GM18867 (cell line): ENCODE measurements at regions not wholly inside any gene's neighbourhood (a gene's known extent, or its start where the extent isn't known, plus 50 kb on each side); places are given as distances from the start of the nearest gene placed in this dataset.

Experiments
- ATAC-seq: cut with Tn5 transposase; IDR thresholded peaks from one replicate; pipeline ENCODE4 v1.9.1; 2021; ENCODE audit warnings: mild to moderate bottlenecking, moderate library complexity; ENCODE audit not compliant: unreplicated experiment

GRCh38 chr18:28712172-28712571 is 535.2 kb upstream of the CDH2 start:
- ATAC-seq, result no peak

GRCh38 chr18:28711096-28711495 is 534.2 kb upstream of the CDH2 start:
- no peak for ATAC-seq

GRCh38 chr18:28707006-28707405 is 530.1 kb upstream of the CDH2 start:
- ATAC-seq, result no peak

DNA sequence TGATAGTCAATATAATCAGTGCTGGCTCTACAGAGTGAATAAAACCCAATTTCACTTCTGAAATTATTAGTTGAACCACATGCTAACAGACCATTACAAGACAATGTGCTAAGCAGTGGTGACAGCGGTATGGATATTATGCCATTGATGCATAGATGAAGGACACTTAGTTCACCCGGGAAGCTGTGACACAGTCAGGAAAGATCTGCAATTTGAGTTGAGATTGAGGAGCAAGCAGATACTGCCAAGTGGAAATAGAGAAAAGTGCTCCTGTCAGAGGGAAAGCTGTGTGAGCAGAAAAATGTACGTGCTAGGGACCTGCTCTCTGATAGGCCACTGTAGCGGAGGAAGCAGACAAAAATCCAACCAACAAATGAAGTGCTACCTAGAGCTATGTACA is 529.5 kb upstream of the CDH2 start:
- ATAC-seq, result no peak

GRCh38 chr18:28705482-28705881 is 528.6 kb upstream of the CDH2 start:
- no peak for ATAC-seq

DNA sequence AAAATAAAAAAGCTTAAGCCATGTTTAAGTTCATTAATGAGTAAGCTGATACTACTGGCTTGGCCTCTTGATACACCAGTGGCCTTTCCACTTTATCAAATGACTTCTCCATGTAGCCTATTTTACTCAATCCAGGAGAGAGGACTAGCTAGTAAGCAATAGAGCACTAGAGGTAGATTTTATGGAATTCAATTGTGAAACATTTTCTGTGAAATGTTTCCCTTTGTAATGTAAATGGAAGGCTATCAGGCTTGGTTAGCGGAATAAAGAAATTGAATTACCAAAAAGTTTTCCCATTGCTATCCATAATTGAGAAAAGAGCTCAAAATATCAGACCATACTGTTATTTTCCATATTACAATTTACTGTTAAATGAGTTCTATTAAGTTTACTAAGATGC is 515.4 kb upstream of the CDH2 start:
- ATAC-seq, result no peak

DNA sequence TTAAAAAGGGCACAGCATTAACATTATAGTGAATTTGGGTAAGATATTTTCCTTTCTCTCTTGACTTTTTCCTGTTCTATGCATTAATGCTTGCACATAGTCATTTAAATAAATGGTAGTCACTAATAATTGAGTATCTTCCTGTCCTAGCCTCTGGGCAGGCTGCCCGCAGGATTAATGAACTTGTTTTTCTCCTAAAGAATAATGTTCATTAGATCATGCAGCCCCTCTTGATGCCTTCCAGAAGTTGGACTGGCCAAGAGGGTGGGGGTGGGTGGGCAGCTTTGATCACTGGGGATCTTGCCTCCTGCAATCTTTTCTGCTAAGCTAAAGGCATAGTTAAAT is 514.5 kb upstream of the CDH2 start:
- ATAC-seq, result no peak

GRCh38 chr18:28690836-28691495 is 514.0 kb upstream of the CDH2 start:
- no peak for ATAC-seq

- ATAC-seq, result no peak
Measured at GRCh38 chr18:28690100-28690499, 513.2 kb upstream of the CDH2 start.

GRCh38 chr18:28689588-28689987 is 512.7 kb upstream of the CDH2 start:
- no peak for ATAC-seq

DNA sequence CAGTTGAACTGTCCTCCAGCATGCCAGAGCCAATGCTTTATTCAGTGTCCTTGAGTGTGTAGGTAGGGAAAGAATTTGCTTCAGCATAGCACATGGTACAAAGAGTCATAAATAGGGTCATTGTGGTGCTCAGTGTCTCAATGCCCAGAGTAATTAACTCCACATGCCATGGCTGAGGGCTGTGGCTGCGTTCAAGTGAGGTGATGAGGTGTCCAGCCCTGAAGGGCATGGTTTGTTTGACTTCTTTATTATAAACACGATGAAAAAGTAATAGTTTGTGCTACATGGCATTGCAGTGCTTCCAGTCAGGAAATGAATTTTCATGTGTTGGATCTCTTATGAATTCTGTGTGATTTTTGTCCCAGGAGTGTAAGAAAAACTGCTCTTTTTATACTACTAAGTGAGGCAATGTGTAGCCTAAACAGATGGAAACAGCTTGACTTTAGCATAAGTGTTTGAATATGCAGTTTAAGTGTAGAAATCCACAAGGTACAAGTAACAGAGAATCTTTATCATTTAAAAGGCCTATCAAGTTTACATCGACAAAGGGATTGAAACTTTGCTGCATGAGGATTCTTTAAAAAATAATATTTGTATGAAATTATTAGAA is 507.9 kb upstream of the CDH2 start:
- no peak for ATAC-seq

DNA sequence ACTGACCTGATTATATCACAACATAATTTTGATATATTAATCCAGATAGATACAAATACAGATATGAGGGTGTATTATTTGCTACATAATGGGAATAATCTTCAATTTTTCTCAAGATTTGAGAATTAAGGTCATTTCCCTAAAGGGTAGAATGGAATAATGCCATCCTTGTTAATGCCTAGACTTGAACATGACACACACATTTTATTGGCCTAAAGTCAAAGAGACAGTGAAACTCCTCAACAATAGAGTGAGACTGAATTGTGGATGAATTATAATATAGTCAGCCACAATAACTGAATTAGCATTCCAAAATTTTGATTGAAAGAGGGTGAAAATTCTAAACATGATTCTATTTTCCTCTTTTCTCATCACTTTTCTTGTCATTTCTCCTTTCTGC is 506.0 kb upstream of the CDH2 start:
- no peak for ATAC-seq

GRCh38 chr18:28669165-28669564 is 492.2 kb upstream of the CDH2 start:
- no peak for ATAC-seq

DNA sequence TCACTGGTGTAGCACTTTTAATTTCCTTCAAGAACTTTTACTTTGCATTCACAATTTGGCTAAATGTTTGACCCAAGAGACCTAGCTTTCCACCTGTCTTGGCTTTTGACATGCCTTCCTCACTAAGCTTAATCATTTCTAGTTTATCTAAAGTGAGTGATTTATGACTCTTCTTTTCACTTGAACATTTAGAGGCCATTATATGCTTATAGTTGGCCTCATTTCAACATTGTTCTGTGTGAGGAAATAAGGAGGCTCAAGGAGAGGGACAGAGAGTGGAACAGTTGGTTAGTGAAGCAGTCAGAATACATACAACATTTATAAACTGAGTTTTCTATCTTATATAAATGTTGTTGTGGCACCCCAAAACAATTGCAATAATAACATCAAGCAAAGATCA is 489.3 kb upstream of the CDH2 start:
- no peak for ATAC-seq

GRCh38 chr18:28657961-28658360 is 481.0 kb upstream of the CDH2 start:
- ATAC-seq, result no peak

- ATAC-seq, result no peak
Measured at GRCh38 chr18:28652654-28653053, 475.7 kb upstream of the CDH2 start.

- no peak for ATAC-seq
Measured at GRCh38 chr18:28651298-28651697, 474.4 kb upstream of the CDH2 start.

DNA sequence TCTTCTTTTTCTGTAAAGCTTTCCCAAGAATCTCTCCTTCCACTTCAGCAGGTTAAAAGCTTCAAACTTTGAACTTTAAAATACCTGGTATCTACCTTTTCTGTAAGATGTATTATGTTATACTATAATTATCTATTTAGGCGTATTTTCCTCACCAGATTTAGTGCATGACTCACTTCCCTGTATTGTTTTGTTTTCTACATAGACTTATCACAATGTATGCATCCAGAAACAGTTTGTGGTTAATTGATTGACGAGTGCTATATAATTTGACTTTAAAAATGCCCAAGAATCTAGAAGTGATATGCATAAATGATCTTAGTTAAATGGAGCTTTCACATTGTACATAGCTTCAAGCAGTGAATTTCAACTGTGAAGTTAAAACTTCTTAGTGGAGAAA is 473.9 kb upstream of the CDH2 start:
- ATAC-seq, result no peak

- ATAC-seq, result no peak
Measured at GRCh38 chr18:28647961-28648360, 471.0 kb upstream of the CDH2 start.

DNA sequence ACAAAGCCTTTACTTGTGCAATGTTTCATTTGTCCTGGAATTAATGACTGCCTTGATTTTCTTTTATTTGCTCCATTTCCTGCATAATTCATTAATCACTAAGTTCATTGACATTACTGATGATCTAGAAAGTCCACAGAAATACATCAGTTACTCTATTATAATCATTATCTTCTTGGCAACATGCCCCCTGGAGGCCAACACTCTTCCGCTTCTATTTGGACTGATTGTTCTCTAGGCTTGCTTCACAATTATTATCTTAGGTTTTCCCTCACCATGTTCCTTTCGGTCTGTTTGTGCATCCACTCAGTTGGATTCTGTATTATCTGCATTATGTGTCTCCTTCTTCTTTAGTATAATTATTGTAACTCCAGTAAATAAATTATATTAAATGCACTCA is 461.0 kb upstream of the CDH2 start:
- ATAC-seq, result no peak

- ATAC-seq, result no peak
Measured at GRCh38 chr18:28635530-28635929, 458.6 kb upstream of the CDH2 start.

GRCh38 chr18:28626756-28627155 is 449.8 kb upstream of the CDH2 start:
- no peak for ATAC-seq

DNA sequence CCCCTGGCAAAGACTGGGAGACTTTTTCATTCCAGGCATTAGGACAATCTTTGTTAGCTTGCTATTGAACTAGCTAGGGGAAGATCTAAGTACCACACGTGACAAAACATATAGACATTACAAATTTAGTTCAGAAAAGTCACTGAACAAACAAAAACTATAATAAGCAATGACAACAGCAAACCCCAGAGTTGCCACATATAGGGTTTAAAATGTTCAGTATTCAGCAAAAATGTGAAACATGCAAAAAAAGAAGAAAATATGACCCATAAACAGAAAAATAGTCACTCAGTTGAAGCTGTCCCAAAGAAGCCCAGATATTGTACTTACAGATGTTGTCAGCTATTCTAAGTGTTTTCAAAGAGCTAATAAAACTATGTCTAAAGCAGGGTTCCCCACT is 431.1 kb upstream of the CDH2 start:
- no peak for ATAC-seq
